HepG2 (cell line): ENCODE measurements at regions not wholly inside any gene's neighbourhood (a gene's known extent, or its start where the extent isn't known, plus 50 kb on each side); places are given as distances from the start of the nearest gene placed in this dataset.
A peak's percentile ranks its signal among the peaks of the same experiment; 100 is the strongest.

Experiments
- AKNA ChIP-seq: sonication (generic); formaldehyde crosslinking; IDR thresholded peaks from 2 replicates; pipeline ENCODE4 v1.4.0; 2020; ENCODE audit warnings: missing genetic modification reagents, borderline replicate concordance
- FOXK2 ChIP-seq: fragments of 450-650 bp; IDR thresholded peaks from 2 replicates; pipeline ENCODE4 v1.6.1; 2016
- GTF3A ChIP-seq: sonication (generic); formaldehyde crosslinking; conservative IDR thresholded peaks from 2 replicates; pipeline ENCODE4 v1.4.0; 2020; ENCODE audit warnings: mild to moderate bottlenecking, missing genetic modification reagents
- GZF1 ChIP-seq: sonication (generic); formaldehyde crosslinking; IDR thresholded peaks from 2 replicates; pipeline ENCODE4 v1.5.1; 2020; ENCODE audit warnings: mild to moderate bottlenecking, missing genetic modification reagents
- HMG20B ChIP-seq: conservative IDR thresholded peaks from 2 replicates; pipeline ENCODE4 v1.6.1; 2016; ENCODE audit warnings: missing genetic modification reagents, missing compliant biosample characterization
- IRF2 ChIP-seq: IDR thresholded peaks from 2 replicates; pipeline ENCODE4 v1.6.1; 2018; ENCODE audit warnings: missing genetic modification reagents, missing compliant biosample characterization
- KLF6 ChIP-seq: IDR thresholded peaks from 2 replicates; pipeline ENCODE4 v1.8.0; 2016; ENCODE audit warnings: missing biosample characterization, missing genetic modification reagents
- MEIS1 ChIP-seq: sonication (generic); formaldehyde crosslinking; IDR thresholded peaks from 2 replicates; pipeline ENCODE4 v1.9.0; 2021; ENCODE audit warnings: mild to moderate bottlenecking, missing genetic modification reagents, moderate library complexity, borderline replicate concordance
- ONECUT2 ChIP-seq: sonication (generic); formaldehyde crosslinking; IDR thresholded peaks from 2 replicates; pipeline ENCODE4 v1.4.0; 2020; ENCODE audit warnings: missing genetic modification reagents
- POLR2AphosphoS5 ChIP-seq: IDR thresholded peaks from 2 replicates; pipeline ENCODE4 v1.6.1; 2012; ENCODE audit warnings: low read depth, low read length
- RARG ChIP-seq: sonication (generic); formaldehyde crosslinking; IDR thresholded peaks from 2 replicates; pipeline ENCODE4 v1.4.0; 2020; ENCODE audit warnings: low read depth, mild to moderate bottlenecking, missing genetic modification reagents
- RFX3 ChIP-seq: IDR thresholded peaks from 2 replicates; pipeline ENCODE4 v1.6.1; 2016; ENCODE audit warnings: missing biosample characterization, missing genetic modification reagents
- SRF ChIP-seq: IDR thresholded peaks from 2 replicates; pipeline ENCODE4 v1.6.1; 2011; ENCODE audit warnings: mild to moderate bottlenecking, low read depth, low read length, moderate library complexity
- SRY ChIP-seq: sonication (generic); formaldehyde crosslinking; IDR thresholded peaks from 2 replicates; pipeline ENCODE4 v1.8.0; 2022; ENCODE audit warnings: mild to moderate bottlenecking, missing genetic modification reagents
- ZBTB49 ChIP-seq: sonication (generic); formaldehyde crosslinking; IDR thresholded peaks from 2 replicates; pipeline ENCODE4 v1.4.0; 2020; ENCODE audit warnings: missing genetic modification reagents, borderline replicate concordance
- ZFP36L2 ChIP-seq: sonication (generic); formaldehyde crosslinking; IDR thresholded peaks from 2 replicates; pipeline ENCODE4 v1.4.0; 2020; ENCODE audit warnings: missing genetic modification reagents
- ZNF251 ChIP-seq: sonication (generic); formaldehyde crosslinking; IDR thresholded peaks from 2 replicates; pipeline ENCODE4 v1.9.0; 2021; ENCODE audit warnings: mild to moderate bottlenecking, missing genetic modification reagents
- ZNF282 ChIP-seq: fragments of 450-650 bp; IDR thresholded peaks from 2 replicates; pipeline ENCODE4 v1.6.1; 2018; ENCODE audit not compliant: partially characterized antibody
- ZNF33A ChIP-seq: sonication (generic); formaldehyde crosslinking; IDR thresholded peaks from 2 replicates; pipeline ENCODE4 v1.5.1; 2020; ENCODE audit warnings: missing genetic modification reagents, mild to moderate bottlenecking, moderate library complexity, borderline replicate concordance
- ZNF44 ChIP-seq: sonication (generic); formaldehyde crosslinking; IDR thresholded peaks from 2 replicates; pipeline ENCODE4 v1.5.1; 2020; ENCODE audit warnings: mild to moderate bottlenecking, missing genetic modification reagents
- ZNF496 ChIP-seq: sonication (generic); formaldehyde crosslinking; IDR thresholded peaks from 2 replicates; pipeline ENCODE4 v1.8.1; 2023; ENCODE audit warnings: mild to moderate bottlenecking, moderate library complexity, missing genetic modification reagents; ENCODE audit not compliant: insufficient replicate concordance
- ZNF576 ChIP-seq: sonication (generic); formaldehyde crosslinking; IDR thresholded peaks from 2 replicates; pipeline ENCODE4 v1.4.0; 2020; ENCODE audit warnings: mild to moderate bottlenecking, missing genetic modification reagents
- ZNF614 ChIP-seq: IDR thresholded peaks from 2 replicates; pipeline ENCODE4 v1.6.1; 2018; ENCODE audit warnings: missing biosample characterization, missing genetic modification reagents, inconsistent platforms, borderline replicate concordance
- ZNF672 ChIP-seq: sonication (generic); formaldehyde crosslinking; IDR thresholded peaks from 2 replicates; pipeline ENCODE4 v1.8.1; 2022; ENCODE audit warnings: missing genetic modification reagents
- ZNF768 ChIP-seq: sonication (generic); formaldehyde crosslinking; IDR thresholded peaks from 2 replicates; pipeline ENCODE4 v1.4.0; 2020; ENCODE audit warnings: missing genetic modification reagents
- ZSCAN30 ChIP-seq: sonication (generic); formaldehyde crosslinking; IDR thresholded peaks from 2 replicates; pipeline ENCODE4 v1.5.0; 2020; ENCODE audit warnings: mild to moderate bottlenecking, missing genetic modification reagents

GRCh38 chr6:26216359-26216885 is 129.2 kb downstream of the HFE start (continued):
- TF ChIP-seq ZNF496 (CRISPR knock-in tag), result no peak
- no peak; the same call in 1 of the 2 replicates for TF ChIP-seq ZNF614
- no peak for TF ChIP-seq IRF2
- TF ChIP-seq ZFP36L2 (CRISPR knock-in tag), result no peak; the same call in 1 of the 2 replicates
- no peak for TF ChIP-seq KLF6
- no peak for TF ChIP-seq MEIS1
- TF ChIP-seq ZNF576 (CRISPR knock-in tag), result no peak
- no peak for TF ChIP-seq RARG (CRISPR knock-in tag)
- 0 out of 2 replicates have a peak, but pooled peaks have one; percentile 47 for TF ChIP-seq ZNF251 (CRISPR knock-in tag)
- TF ChIP-seq SRF, result peak; percentile 88
- TF ChIP-seq FOXK2, result 0 out of 2 replicates have a peak, but pooled peaks have one; percentile 6
- no peak for TF ChIP-seq AKNA (CRISPR knock-in tag)
- no peak; the same call in 1 of the 2 replicates for TF ChIP-seq ZBTB49 (CRISPR knock-in tag)
- TF ChIP-seq ZNF282, result no peak
- TF ChIP-seq ZNF44 (CRISPR knock-in tag), result no peak
- no peak for TF ChIP-seq GTF3A (CRISPR knock-in tag)
- peak; percentile 73 for TF ChIP-seq ONECUT2 (CRISPR knock-in tag)
- TF ChIP-seq POLR2AphosphoS5, result peak; percentile 86
- TF ChIP-seq GZF1 (CRISPR knock-in tag), result no peak; the same call in 1 of the 2 replicates
- peak; percentile 52; the same call in 1 of the 2 replicates for TF ChIP-seq ZNF672
- no peak for TF ChIP-seq SRY (CRISPR knock-in tag)
- peak; percentile 52; the same call in 1 of the 2 replicates for TF ChIP-seq ZNF768 (CRISPR knock-in tag)
- TF ChIP-seq ZSCAN30, result 0 out of 2 replicates have a peak, but pooled peaks have one; percentile 23
- no peak for TF ChIP-seq HMG20B (CRISPR knock-in tag)
- no peak; the same call in 1 of the 2 replicates for TF ChIP-seq RFX3 (CRISPR knock-in tag)
- TF ChIP-seq ZNF33A, result no peak
